K562 (cell line): ENCODE measurements at regions not wholly inside any gene's neighbourhood (a gene's known extent, or its start where the extent isn't known, plus 50 kb on each side); places are given as distances from the start of the nearest gene placed in this dataset.

Experiments used
- ATAC-seq: fragments of 200-7000 bp; cut with Tn5 transposase; 3 replicates; pipeline ENCODE4 v1.9.1; 2020; ENCODE audit warnings: moderate library complexity
- BruUV-seq: library from RNA; stranded (reverse); fragments of 400-500 nt; replicated peaks from 2 replicates; lab custom pipeline; 2021; lab: Mats Ljungman, UMichigan
- CTCF ChIA-PET: fragments of 300-600 bp; formaldehyde crosslinking; extraction: SDS; loops from one replicate; lab custom pipeline; 2021; ENCODE audit warnings: low intra/inter-chr PET ratio; lab: Yijun Ruan, JAX
- POLR2A ChIA-PET: fragments of 300-600, 350-650 bp; sonication (Branson Sonifier 250); formaldehyde crosslinking; extraction: SDS; loops from one replicate; lab custom pipeline; 2021; ENCODE audit warnings: antibody characterized with exemption, inconsistent platforms; lab: Yijun Ruan, JAX
- DNase-seq, 4 experiments: peaks; one replicate each; pipeline versions ENCODE4 v3.0.0 to v3.0.0-alpha.2; 2011 to 2018; ENCODE audit warnings: low spot score in 3 of 4, mixed read lengths in 3 of 4; ENCODE audit errors: extremely low read depth in 1 of 4
- FAIRE-seq: peaks from 2 replicates; lab custom pipeline; 2011; peaks lifted over from hg19 to GRCh38; lab: Jason Lieb, UNC
- H2AFZ ChIP-seq: 2 replicates; pipeline ENCODE4 v1.6.0; 2011; ENCODE audit warnings: low read depth, low read length, control low read depth, inconsistent platforms
- H3K27ac ChIP-seq: fragments of 200-600 bp; 3 replicates; pipeline ENCODE4 v1.8.0; 2011; ENCODE audit warnings: low read depth, mild to moderate bottlenecking, control low read depth, inconsistent platforms, low read length, moderate library complexity, mixed read lengths; ENCODE audit errors: extremely low read depth
- H3K27me3 ChIP-seq, 2 experiments: fragments of 300-600 bp in 1 of 2; 2 replicates in 1 of 2; 3 replicates in 1 of 2; pipeline versions ENCODE4 v1.6.0 to v1.8.0; 2011; ENCODE audit warnings: inconsistent platforms in 2 of 2, low read length in 2 of 2, mild to moderate bottlenecking in 1 of 2, mixed read lengths in 1 of 2, moderate library complexity in 1 of 2; ENCODE audit not compliant: control insufficient read depth in 2 of 2, insufficient read depth in 2 of 2
- H3K36me3 ChIP-seq: fragments of 300-600 bp; 3 replicates; pipeline ENCODE4 v1.8.0; 2011; ENCODE audit warnings: mild to moderate bottlenecking, low read length, inconsistent platforms; ENCODE audit not compliant: control insufficient read depth, insufficient read depth
- H3K4me1 ChIP-seq, 2 experiments: fragments of 200-600 bp in 1 of 2; replicated peaks in 1 of 2; 2 replicates in 1 of 2; 3 replicates in 1 of 2; pipeline versions ENCODE4 v1.5.1 to v1.8.0; 2011; ENCODE audit warnings: inconsistent platforms in 2 of 2, low read length in 2 of 2, mild to moderate bottlenecking in 1 of 2, mixed read lengths in 1 of 2, moderate library complexity in 1 of 2; ENCODE audit not compliant: control insufficient read depth in 2 of 2, insufficient read depth in 2 of 2
- H3K4me2 ChIP-seq: 2 replicates; pipeline ENCODE4 v1.6.1; 2011; ENCODE audit warnings: low read length, control low read depth, inconsistent platforms, mixed read lengths; ENCODE audit not compliant: insufficient read depth
- H3K4me3 ChIP-seq: fragments of 200-600 bp; sonication (generic), shearing (Covaris generic); 2 replicates; pipeline ENCODE4 v1.5.1; 2016; ENCODE audit warnings: control low read depth, inconsistent platforms
- H3K79me2 ChIP-seq: fragments of 200-600 bp; 3 replicates; pipeline ENCODE4 v1.8.0; 2011; ENCODE audit warnings: low read length, inconsistent platforms; ENCODE audit not compliant: control insufficient read depth, insufficient read depth
- H3K9ac ChIP-seq, 2 experiments: 2 replicates each; pipeline versions ENCODE4 v1.6.0 to v1.6.1; 2011; ENCODE audit warnings: low read depth in 2 of 2, low read length in 2 of 2, control low read depth in 1 of 2, inconsistent platforms in 1 of 2, mild to moderate bottlenecking in 1 of 2, mixed read lengths in 1 of 2; ENCODE audit not compliant: insufficient read depth in 1 of 2
- H3K9me1 ChIP-seq: one replicate; pipeline ENCODE4 v1.6.0; 2011; ENCODE audit warnings: inconsistent platforms, mild to moderate bottlenecking, low read length, moderate library complexity; ENCODE audit not compliant: control insufficient read depth, insufficient read depth
- H3K9me3 ChIP-seq: replicated peaks from 2 replicates; pipeline ENCODE4 v1.5.1; 2011; ENCODE audit warnings: low read depth, low read length, inconsistent platforms; ENCODE audit not compliant: control insufficient read depth, insufficient read depth
- H4K20me1 ChIP-seq: replicated peaks from 2 replicates; pipeline ENCODE4 v1.6.1; 2011; ENCODE audit warnings: low read length, inconsistent platforms, mixed read lengths; ENCODE audit not compliant: control insufficient read depth, insufficient read depth
- ARNT ChIP-seq, 2 experiments: fragments of 450-650 bp; IDR thresholded peaks; 2 replicates each; pipeline ENCODE4 v1.6.1; 2016; ENCODE audit warnings: mild to moderate bottlenecking in 1 of 2
- ATF3 ChIP-seq, 2 experiments: fragments of 450-650 bp in 1 of 2; sonication (generic) in 1 of 2; formaldehyde crosslinking in 1 of 2; IDR thresholded peaks in 1 of 2; conservative IDR thresholded peaks in 1 of 2; 2 replicates each; pipeline versions ENCODE4 v1.6.1 to v1.8.1; 2016 to 2023; ENCODE audit warnings: mild to moderate bottlenecking in 2 of 2, moderate library complexity in 2 of 2, inconsistent platforms in 1 of 2, missing genetic modification reagents in 1 of 2
- ATF7 ChIP-seq: fragments of 450-650 bp; IDR thresholded peaks from 2 replicates; pipeline ENCODE4 v1.7.1; 2014; ENCODE audit warnings: mild to moderate bottlenecking, moderate library complexity
- CBFA2T2 ChIP-seq: fragments of 450-650 bp; conservative IDR thresholded peaks from 2 replicates; pipeline ENCODE4 v1.6.1; 2017; ENCODE audit warnings: mild to moderate bottlenecking
- CBFA2T3 ChIP-seq: fragments of 450-650 bp; IDR thresholded peaks from 2 replicates; pipeline ENCODE4 v1.6.1; 2017
- CCNT2 ChIP-seq: IDR thresholded peaks from 2 replicates; pipeline ENCODE4 v1.6.1; 2011; ENCODE audit warnings: borderline replicate concordance, low read depth, mild to moderate bottlenecking, moderate library complexity, mixed read lengths, low read length; ENCODE audit not compliant: insufficient read length; ENCODE audit errors: extremely low read depth
- CHD4 ChIP-seq: fragments of 200-600 bp; sonication (generic); IDR thresholded peaks from 3 replicates; pipeline ENCODE4 v1.6.1; 2012; ENCODE audit warnings: low read depth, mild to moderate bottlenecking, mixed read lengths, low read length, inconsistent platforms; ENCODE audit not compliant: insufficient read depth, insufficient replicate concordance, poor library complexity, severe bottlenecking
- E2F5 ChIP-seq: sonication (generic); formaldehyde crosslinking; IDR thresholded peaks from 2 replicates; pipeline ENCODE4 v1.8.0; 2022; ENCODE audit warnings: mild to moderate bottlenecking, missing genetic modification reagents
- GABPB1 ChIP-seq: sonication (generic); formaldehyde crosslinking; IDR thresholded peaks from 2 replicates; pipeline ENCODE4 v1.8.0; 2022; ENCODE audit warnings: mild to moderate bottlenecking, missing genetic modification reagents
- KLF6 ChIP-seq: fragments of 250-450 bp; sonication (Bioruptor Pico); IDR thresholded peaks from 2 replicates; pipeline ENCODE4 v1.4.0; 2020; ENCODE audit warnings: mild to moderate bottlenecking, moderate library complexity, borderline replicate concordance
- MCM5 ChIP-seq: fragments of 450-650 bp; IDR thresholded peaks from 2 replicates; pipeline ENCODE4 v1.6.1; 2016; ENCODE audit warnings: low read depth
- MEF2D ChIP-seq: conservative IDR thresholded peaks from 2 replicates; pipeline ENCODE4 v1.6.1; 2016; ENCODE audit warnings: low read depth, missing genetic modification characterization, missing compliant biosample characterization
- MTA2 ChIP-seq: fragments of 450-650 bp; IDR thresholded peaks from 2 replicates; pipeline ENCODE4 v1.6.1; 2016; ENCODE audit warnings: low read depth
- SMARCA5 ChIP-seq: fragments of 450-650 bp; IDR thresholded peaks from 2 replicates; pipeline ENCODE4 v1.6.1; 2016
- TAF9B ChIP-seq: fragments of 450-650 bp; IDR thresholded peaks from 2 replicates; pipeline ENCODE4 v1.6.1; 2018; ENCODE audit warnings: mild to moderate bottlenecking; ENCODE audit not compliant: partially characterized antibody
- TCF7L2 ChIP-seq: fragments of 150-350 bp; IDR thresholded peaks from 2 replicates; pipeline ENCODE4 v1.6.1; 2016; ENCODE audit warnings: low read depth, mild to moderate bottlenecking, low read length, moderate library complexity
- TEAD1 ChIP-seq, 2 experiments: fragments of 450-650 bp in 1 of 2; sonication (generic) in 1 of 2; formaldehyde crosslinking; IDR thresholded peaks; 2 replicates each; pipeline versions ENCODE4 v1.4.0 to v1.8.0; 2020 to 2022; ENCODE audit warnings: mild to moderate bottlenecking in 2 of 2, missing genetic modification reagents in 1 of 2
- ZBTB12 ChIP-seq: fragments of 250-450 bp; sonication (Bioruptor Pico); IDR thresholded peaks from 2 replicates; pipeline ENCODE4 v1.4.0; 2020
- ZC3H4 ChIP-seq: sonication (generic); formaldehyde crosslinking; IDR thresholded peaks from 2 replicates; pipeline ENCODE4 v1.9.0; 2021; ENCODE audit warnings: missing genetic modification reagents, borderline replicate concordance
- ZKSCAN1 ChIP-seq: fragments of 150-350 bp; IDR thresholded peaks from 2 replicates; pipeline ENCODE4 v1.6.1; 2016; ENCODE audit warnings: low read depth, low read length
- WGBS: fragments of 100-300 bp; shearing (Covaris generic); methylation state at CpG from one replicate; pipeline ENCODE4 v1.1.6; 2016; ENCODE audit warnings: low coverage, mixed read lengths; ENCODE audit not compliant: insufficient coverage; ENCODE audit errors: missing lambda C conversion rate; 5-methylcytosine and 5-hydroxymethylcytosine counted together
- in situ Hi-C: fragments of 300-500 bp; cut with MboI; formaldehyde crosslinking; loops from 4 replicates; pipeline ENCODE4 v1.15.0; 2018; ENCODE audit warnings: inconsistent platforms, mixed read lengths
- intact Hi-C: fragments of 100-400 bp; cut with micrococcal nuclease; formaldehyde crosslinking; loops from 2 replicates; pipeline ENCODE4 v1.14.2; 2022

- no peaks in the 10 kb centered on the region for H4K20me1 ChIP-seq
- no peaks in the 10 kb centered on the region for H3K27me3 ChIP-seq
- no peaks in the 10 kb centered on the region for H3K36me3 ChIP-seq
- DNase-seq (no peak), FAIRE-seq (no peak), ATAC-seq (no peak)
- POLR2A ChIA-PET, result interaction anchor here (0.6 kb wide), 1 partner anchor 341 kb away, joined by 3 read pairs; no protein-coding TSS in a partner anchor
- H3K27ac ChIP-seq, result no peak overlapping the region
- no peaks in the 10 kb centered on the region for H3K9me3 ChIP-seq
- in situ Hi-C loops, result no loop called here
- H2AFZ ChIP-seq, result no peak overlapping the region
- no peak overlapping the region for H3K9ac ChIP-seq
- CTCF ChIA-PET, result no interaction called here
- intact Hi-C loops, result no loop called here
- TF ChIP-seq ZKSCAN1, result no peak
- no peak for TF ChIP-seq MEF2D (tag)
- TF ChIP-seq ZBTB12, result no peak
- TF ChIP-seq GABPB1 (CRISPR knock-in tag), result no peak
- TF ChIP-seq TAF9B, result no peak
- TF ChIP-seq CHD4, result no peak
- TF ChIP-seq ZC3H4 (CRISPR knock-in tag), result no peak
- TF ChIP-seq CCNT2, result no peak
- TF ChIP-seq SMARCA5, result no peak
- no peak for TF ChIP-seq E2F5 (CRISPR knock-in tag)
- TF ChIP-seq MCM5, result no peak
- no peak for TF ChIP-seq ARNT (IDR thresholded peaks at IDR 0.05)
- no peak for TF ChIP-seq TCF7L2
- TF ChIP-seq ATF3 (IDR thresholded peaks at IDR 0.05), result no peak
- no peak for TF ChIP-seq ATF3 (CRISPR knock-in tag; conservative IDR thresholded peaks at IDR 0.05)
- TF ChIP-seq ATF7, result no peak
- TF ChIP-seq TEAD1 (CRISPR knock-in tag; IDR thresholded peaks at IDR 0.05), result no peak
- TF ChIP-seq MTA2, result no peak
- no peak for TF ChIP-seq CBFA2T2
- no peak for TF ChIP-seq KLF6 (CRISPR knock-in tag)
- no peak for TF ChIP-seq CBFA2T3
- no peak overlapping the region for H3K4me3 ChIP-seq
- no TSS peak for BruUV-seq
- no peaks in the 10 kb centered on the region for H3K79me2 ChIP-seq
- H3K4me1 ChIP-seq, result no peaks in the 10 kb centered on the region
- no peaks in the 10 kb centered on the region for H3K9me1 ChIP-seq
- H3K4me2 ChIP-seq, result no peak overlapping the region
- 0% methylated on average over 3 of the region's 4 CpGs for WGBS
These were observed 439.8 kb downstream of the TNS1 start for GRCh38 chr2:217562871-217563480.
